Thoracic aorta (tissue), 2 donors: ENCODE measurements at regions not wholly inside any gene's neighbourhood (a gene's known extent, or its start where the extent isn't known, plus 50 kb on each side); places are given as distances from the start of the nearest gene placed in this dataset.

Experiments
- ATAC-seq: fragments of 150-250 bp; one replicate; pipeline ENCODE4 v1.8.0; 2017; ENCODE audit warnings: low read depth; ENCODE audit not compliant: insufficient number of reproducible peaks, low FRiP score
- DNase-seq: peaks from one replicate; pipeline ENCODE4 v3.0.0-alpha.2; 2020; ENCODE audit warnings: low spot score
- H3K27ac ChIP-seq, 2 donors: fragments of 200-600 bp; sonication (generic); 1 replicate in 1 of 2; 2 replicates in 1 of 2; pipeline ENCODE4 v1.5.1; 2016; ENCODE audit warnings: mild to moderate bottlenecking in 2 of 2, moderate library complexity in 2 of 2
- H3K27me3 ChIP-seq: fragments of 200-600 bp; sonication (generic); replicated peaks from 2 replicates; pipeline ENCODE4 v1.6.0; 2016; ENCODE audit warnings: mild to moderate bottlenecking; ENCODE audit not compliant: insufficient read depth
- H3K36me3 ChIP-seq: fragments of 200-600 bp; sonication (generic); one replicate; pipeline ENCODE4 v1.5.1; 2016
- H3K4me1 ChIP-seq, 2 donors: fragments of 200-600 bp; sonication (generic); 1 replicate in 1 of 2; 2 replicates in 1 of 2; pipeline versions ENCODE4 v1.5.1 to v1.6.0; 2016; ENCODE audit warnings: low read depth in 2 of 2, mild to moderate bottlenecking in 1 of 2; ENCODE audit not compliant: control insufficient read depth in 1 of 2
- H3K4me3 ChIP-seq: fragments of 200-600 bp; sonication (generic); 2 replicates; pipeline ENCODE4 v1.5.1; 2016; ENCODE audit warnings: mild to moderate bottlenecking
- H3K9me3 ChIP-seq: fragments of 200-600 bp; sonication (generic); 2 replicates; pipeline ENCODE4 v1.5.1; 2016
- CTCF ChIP-seq: fragments of 200-600 bp; sonication (generic); IDR thresholded peaks from one replicate; pipeline ENCODE4 v1.5.1; 2019; ENCODE audit warnings: antibody characterized with exemption

- Histone ChIP-seq H3K9me3 (no peaks in the 10 kb centered on the region), H3K36me3 (no peaks in the 10 kb centered on the region), H3K27ac (no peak overlapping the region), H3K4me3 (no peak overlapping the region), H3K27me3 (no peaks in the 10 kb centered on the region), H3K4me1 (peaks cover 0 to 5% of the 10 kb centered on the region in 2 donors)
- no peak for TF ChIP-seq CTCF
- no peak for ATAC-seq
- no peak for DNase-seq
Observed at GRCh38 chr1:147089457-147089856, 82.8 kb downstream of the PRKAB2 start.

GRCh38 chr1:147086129-147086528, 86.1 kb downstream of the PRKAB2 start:
- Histone ChIP-seq H3K9me3 (no peaks in the 10 kb centered on the region), H3K36me3 (no peaks in the 10 kb centered on the region), H3K27ac (no peak overlapping the region), H3K27me3 (no peaks in the 10 kb centered on the region), H3K4me1 (peaks cover 3 to 10% of the 10 kb centered on the region in 2 donors), H3K4me3 (no peak overlapping the region)
- DNase-seq (no peak), ATAC-seq (no peak)
- TF ChIP-seq CTCF: no peak

- no peak for TF ChIP-seq CTCF
- ATAC-seq (peak; percentile 70), DNase-seq (peak; percentile 13)
- H3K9me3 ChIP-seq: no peaks in the 10 kb centered on the region
- no peaks in the 10 kb centered on the region for H3K36me3 ChIP-seq
- peaks cover 12% of the 10 kb centered on the region for H3K27me3 ChIP-seq
- H3K27ac ChIP-seq: no peak overlapping the region
- H3K4me3 ChIP-seq: peak overlapping the region; percentile 77
- H3K4me1 ChIP-seq: peaks cover 7 to 24% of the 10 kb centered on the region in 2 donors
Observed at GRCh38 chr1:147084273-147085096, 87.8 kb downstream of the PRKAB2 start.

- DNase-seq: no peak
- Histone ChIP-seq H3K27ac (no peak overlapping the region), H3K27me3 (peaks cover 15% of the 10 kb centered on the region)
Observed at GRCh38 chr1:147083919-147084272, 88.4 kb downstream of the PRKAB2 start.

More at GRCh38 chr1:147083919-147084272, 88.4 kb downstream of the PRKAB2 start:
- H3K36me3 ChIP-seq: no peaks in the 10 kb centered on the region
- peaks cover 7 to 30% of the 10 kb centered on the region in 2 donors for H3K4me1 ChIP-seq
- peak overlapping the region; percentile 77 for H3K4me3 ChIP-seq
- TF ChIP-seq CTCF: no peak
- no peak for ATAC-seq
- no peaks in the 10 kb centered on the region for H3K9me3 ChIP-seq
